ENCODE measurements at regions not wholly inside any gene's neighbourhood (a gene's known extent, or its start where the extent isn't known, plus 50 kb on each side); places are given as distances from the start of the nearest gene placed in this dataset.

DNA sequence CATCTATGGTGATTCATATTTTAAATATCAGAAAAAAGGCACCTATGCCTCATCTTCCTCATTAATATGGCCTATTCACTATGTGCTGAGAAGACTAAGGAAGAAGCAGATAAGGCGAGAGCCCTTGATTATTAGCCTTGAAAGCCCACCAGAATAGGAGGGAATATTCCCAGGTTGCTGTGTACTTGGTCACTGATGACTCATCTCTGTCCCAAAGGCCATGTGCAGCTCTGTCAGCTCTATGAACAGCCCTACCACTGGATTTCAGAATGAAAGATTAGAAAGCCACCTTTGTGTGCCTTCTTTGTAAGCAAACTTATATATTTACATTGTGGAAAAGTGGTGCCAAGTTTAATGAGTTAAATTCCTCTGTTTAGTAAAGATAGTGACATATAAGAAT lies 211.5 kb downstream of the NFKBIZ start:
- intact Hi-C loops (cut with DNase I; ENCODE audit: low total_unique reads) = no loop called here
- Histone ChIP-seq H3K27ac (no peak overlapping the region), H3K4me3 (no peak overlapping the region), H3K36me3 (ENCODE audit: low read depth, missing control alignments) (no peaks in the 10 kb centered on the region), H3K9me3 (no peaks in the 10 kb centered on the region), H3K27me3 (no peaks in the 10 kb centered on the region), H3K4me1 (no peaks in the 10 kb centered on the region)
- TF ChIP-seq POLR2A (IDR thresholded peaks at IDR 0.05) = no peak
- WGBS, 2 donors = 58 to 88% methylated on average over 1 of the region's 1 CpG
- DNase-seq = no peak

- WGBS, 2 donors = 75 to 83% methylated on average over 6 to 8 of the region's 8 CpGs
- Histone ChIP-seq H3K9me3 (no peaks in the 10 kb centered on the region), H3K4me1 (no peaks in the 10 kb centered on the region), H3K27me3 (no peaks in the 10 kb centered on the region), H3K36me3 (ENCODE audit: low read depth, missing control alignments) (no peaks in the 10 kb centered on the region), H3K27ac (no peak overlapping the region), H3K4me3 (no peak overlapping the region)
- no peak for DNase-seq
- TF ChIP-seq CTCF (IDR thresholded peaks at IDR 0.05) (no peak), POLR2A (IDR thresholded peaks at IDR 0.05) (no peak)
- intact Hi-C loops (cut with DNase I; ENCODE audit: low total_unique reads) = no loop called here
Measured at GRCh38 chr3:102063572-102063971, 214.3 kb downstream of the NFKBIZ start.

DNA sequence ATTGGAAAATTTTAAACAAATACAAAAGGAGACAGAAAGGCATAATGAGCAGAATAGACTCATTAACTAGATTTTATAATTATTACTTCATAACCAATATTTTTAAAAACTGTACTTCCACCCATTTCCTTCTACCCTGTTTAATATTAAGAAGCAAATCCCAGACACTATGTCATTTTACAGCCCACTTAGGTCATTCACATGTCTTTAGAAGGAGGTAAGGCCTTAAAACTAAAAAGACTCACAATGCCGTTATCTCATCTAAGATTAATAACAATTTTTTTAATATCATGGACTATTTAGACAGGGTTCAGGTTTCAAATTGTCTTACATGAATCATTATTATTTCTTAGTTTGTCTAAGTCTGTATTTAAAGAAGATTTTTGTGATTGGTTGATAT lies 217.2 kb downstream of the NFKBIZ start:
- WGBS, 2 donors = 89 to 93% methylated on average over 1 of the region's 1 CpG
- H3K27me3 ChIP-seq = no peaks in the 10 kb centered on the region
- intact Hi-C loops (cut with DNase I; ENCODE audit: low total_unique reads) = no loop called here
- H3K27ac ChIP-seq = no peak overlapping the region
- H3K4me3 ChIP-seq = no peak overlapping the region
- H3K4me1 ChIP-seq = no peaks in the 10 kb centered on the region
- H3K36me3 ChIP-seq (ENCODE audit: low read depth, missing control alignments) = no peaks in the 10 kb centered on the region
- no peaks in the 10 kb centered on the region for H3K9me3 ChIP-seq
- no peak for DNase-seq
- no peak for TF ChIP-seq CTCF (IDR thresholded peaks at IDR 0.05)
- TF ChIP-seq POLR2A (IDR thresholded peaks at IDR 0.05) = no peak

GRCh38 chr3:102068327-102068726 lies 219.0 kb downstream of the NFKBIZ start:
- no peak for DNase-seq
- no peak overlapping the region for H3K4me3 ChIP-seq
- no peaks in the 10 kb centered on the region for H3K36me3 ChIP-seq (ENCODE audit: low read depth, missing control alignments)
- no peak for TF ChIP-seq POLR2A (IDR thresholded peaks at IDR 0.05)
- intact Hi-C loops (cut with DNase I; ENCODE audit: low total_unique reads) = no loop called here
- no peaks in the 10 kb centered on the region for H3K27me3 ChIP-seq
- H3K9me3 ChIP-seq = no peaks in the 10 kb centered on the region
- no peak overlapping the region for H3K27ac ChIP-seq
- no peaks in the 10 kb centered on the region for H3K4me1 ChIP-seq
- 84 to 88% methylated on average over 1 of the region's 1 CpG for WGBS, 2 donors

- no peak for DNase-seq
- H3K4me3 ChIP-seq = no peak overlapping the region
- no peak for TF ChIP-seq POLR2A (IDR thresholded peaks at IDR 0.05)
- TF ChIP-seq CTCF (IDR thresholded peaks at IDR 0.05) = no peak
- no peaks in the 10 kb centered on the region for H3K4me1 ChIP-seq
- WGBS, 2 donors = 87 to 88% methylated on average over 2 of the region's 2 CpGs
- no peaks in the 10 kb centered on the region for H3K27me3 ChIP-seq
- H3K27ac ChIP-seq = no peak overlapping the region
- no peaks in the 10 kb centered on the region for H3K9me3 ChIP-seq
- intact Hi-C loops (cut with DNase I; ENCODE audit: low total_unique reads) = no loop called here
- no peaks in the 10 kb centered on the region for H3K36me3 ChIP-seq (ENCODE audit: low read depth, missing control alignments)
Measured at GRCh38 chr3:102068736-102069135, 219.4 kb downstream of the NFKBIZ start.

- no peak for DNase-seq
- Histone ChIP-seq H3K27me3 (no peaks in the 10 kb centered on the region), H3K4me3 (no peak overlapping the region), H3K36me3 (ENCODE audit: low read depth, missing control alignments) (no peaks in the 10 kb centered on the region), H3K9me3 (no peaks in the 10 kb centered on the region), H3K4me1 (no peaks in the 10 kb centered on the region), H3K27ac (no peak overlapping the region)
- intact Hi-C loops (cut with DNase I; ENCODE audit: low total_unique reads) = no loop called here
- WGBS, 2 donors = 71 to 94% methylated on average over 1 of the region's 1 CpG
- TF ChIP-seq CTCF (IDR thresholded peaks at IDR 0.05) (no peak), POLR2A (IDR thresholded peaks at IDR 0.05) (no peak)
Measured at GRCh38 chr3:102069211-102069662, 219.9 kb downstream of the NFKBIZ start.
